ENCODE measurements at regions not wholly inside any gene's neighbourhood (a gene's known extent, or its start where the extent isn't known, plus 50 kb on each side); places are given as distances from the start of the nearest gene placed in this dataset.

DNA sequence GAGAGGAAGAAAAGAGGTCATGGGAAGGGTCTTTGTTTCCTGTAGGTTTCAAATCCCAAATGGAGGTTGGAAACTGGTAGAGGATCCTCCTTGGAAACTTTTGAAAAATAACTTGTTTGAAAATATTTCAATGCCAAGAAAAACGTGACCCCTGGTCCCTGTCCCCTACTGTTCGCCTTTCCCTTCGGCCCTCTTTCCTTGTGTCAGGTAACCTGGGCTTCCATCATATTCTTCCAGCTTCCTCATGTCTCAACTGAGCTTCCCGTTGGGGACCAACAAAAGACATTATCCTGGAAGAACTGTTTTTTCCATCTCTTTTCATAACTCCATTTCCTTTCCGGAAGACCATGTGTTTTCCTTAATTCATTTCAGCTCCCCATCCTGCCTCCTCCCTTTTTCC, 266.8 kb upstream of the ANKRD55 start:
- Histone ChIP-seq H3K27me3 (no peaks in the 10 kb centered on the region), H3K36me3 (no peaks in the 10 kb centered on the region), H3K4me3 (ENCODE audit: low read depth in 1 of 2, low read length in 1 of 2) (no peak overlapping the region), H3K9me3 (no peaks in the 10 kb centered on the region), H3K27ac (no peak overlapping the region), H3K4me1 (ENCODE audit: control insufficient read depth in 1 of 2, insufficient read depth in 1 of 2, low read depth in 1 of 2, low read length in 1 of 2) (no peaks in the 10 kb centered on the region)
- TF ChIP-seq CTCF (IDR thresholded peaks at IDR 0.05), result no peak

DNA sequence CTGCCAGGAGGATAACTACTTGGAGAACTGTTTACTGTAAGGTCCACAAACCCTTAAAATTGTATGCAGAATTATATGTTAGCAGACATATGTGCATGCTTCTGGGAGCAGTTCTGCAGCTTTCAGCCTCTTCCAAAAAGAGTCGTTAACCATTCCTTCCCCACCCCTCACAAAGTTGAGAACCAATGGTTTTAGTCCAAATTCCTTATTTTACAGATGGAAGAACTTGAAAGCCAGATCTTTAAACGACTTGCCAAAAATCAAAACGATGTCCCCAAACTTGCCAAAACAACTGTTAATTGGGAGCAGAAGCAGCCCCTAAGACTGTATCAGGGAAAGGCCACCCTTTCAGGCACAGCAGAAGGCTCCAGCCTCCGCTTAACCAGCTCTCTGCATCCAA, 266.4 kb upstream of the ANKRD55 start:
- no peak for TF ChIP-seq CTCF (IDR thresholded peaks at IDR 0.05)
- H3K4me3 ChIP-seq (ENCODE audit: low read depth in 1 of 2, low read length in 1 of 2), result no peak overlapping the region
- no peaks in the 10 kb centered on the region for H3K9me3 ChIP-seq
- no peaks in the 10 kb centered on the region for H3K36me3 ChIP-seq
- H3K27me3 ChIP-seq, result no peaks in the 10 kb centered on the region
- no peaks in the 10 kb centered on the region for H3K4me1 ChIP-seq (ENCODE audit: control insufficient read depth in 1 of 2, insufficient read depth in 1 of 2, low read depth in 1 of 2, low read length in 1 of 2)
- no peak overlapping the region for H3K27ac ChIP-seq

GRCh38 chr5:56498759-56499395, 265.7 kb upstream of the ANKRD55 start:
- H3K4me3 ChIP-seq (ENCODE audit: low read depth in 1 of 2, low read length in 1 of 2), result no peak overlapping the region
- H3K9me3 ChIP-seq, result no peaks in the 10 kb centered on the region
- no peaks in the 10 kb centered on the region for H3K4me1 ChIP-seq (ENCODE audit: control insufficient read depth in 1 of 2, insufficient read depth in 1 of 2, low read depth in 1 of 2, low read length in 1 of 2)
- H3K27me3 ChIP-seq, result no peaks in the 10 kb centered on the region
- no peak for TF ChIP-seq CTCF (IDR thresholded peaks at IDR 0.05)
- no peaks in the 10 kb centered on the region for H3K36me3 ChIP-seq
- no peak overlapping the region for H3K27ac ChIP-seq

GRCh38 chr5:56496581-56497063, 263.5 kb upstream of the ANKRD55 start:
- H3K4me3 ChIP-seq (ENCODE audit: low read depth in 1 of 2, low read length in 1 of 2), result no peak overlapping the region
- no peaks in the 10 kb centered on the region for H3K27me3 ChIP-seq
- H3K9me3 ChIP-seq, result no peaks in the 10 kb centered on the region
- no peaks in the 10 kb centered on the region for H3K36me3 ChIP-seq
- H3K27ac ChIP-seq, result no peak overlapping the region
- no peaks in the 10 kb centered on the region for H3K4me1 ChIP-seq (ENCODE audit: control insufficient read depth in 1 of 2, insufficient read depth in 1 of 2, low read depth in 1 of 2, low read length in 1 of 2)
- TF ChIP-seq CTCF (IDR thresholded peaks at IDR 0.05), result no peak

DNA sequence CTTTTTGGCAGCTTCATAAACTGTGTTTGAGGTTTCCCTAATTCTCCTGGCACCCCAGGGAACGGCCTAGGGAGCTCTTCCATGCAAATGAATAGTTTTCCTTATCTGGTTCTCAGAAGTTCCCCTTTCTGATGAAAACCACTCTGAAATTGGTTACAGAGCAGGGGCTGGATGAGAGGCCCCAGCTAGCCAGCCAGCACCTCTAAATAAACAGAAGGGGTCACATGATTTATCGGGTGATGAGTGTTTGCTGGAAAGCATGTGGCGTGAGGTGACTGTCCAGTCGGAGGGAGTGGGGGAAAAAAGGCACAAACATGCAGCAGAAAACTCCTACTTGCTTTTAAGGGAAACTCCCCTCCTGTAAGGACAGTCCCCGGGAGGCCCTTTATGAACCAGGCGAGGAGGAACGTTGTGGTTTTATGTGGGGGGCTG, 261.2 kb upstream of the ANKRD55 start:
- H3K4me1 ChIP-seq (ENCODE audit: control insufficient read depth in 1 of 2, insufficient read depth in 1 of 2, low read depth in 1 of 2, low read length in 1 of 2), result no peaks in the 10 kb centered on the region
- H3K4me3 ChIP-seq (ENCODE audit: low read depth in 1 of 2, low read length in 1 of 2), result no peak overlapping the region
- no peaks in the 10 kb centered on the region for H3K27me3 ChIP-seq
- H3K36me3 ChIP-seq, result no peaks in the 10 kb centered on the region
- TF ChIP-seq CTCF (IDR thresholded peaks at IDR 0.05), result no peak
- H3K27ac ChIP-seq, result no peak overlapping the region
- H3K9me3 ChIP-seq, result no peaks in the 10 kb centered on the region

Data from neutrophil (primary cell).